ENCODE measurements at regions not wholly inside any gene's neighbourhood (a gene's known extent, or its start where the extent isn't known, plus 50 kb on each side); places are given as distances from the start of the nearest gene placed in this dataset.

DNA sequence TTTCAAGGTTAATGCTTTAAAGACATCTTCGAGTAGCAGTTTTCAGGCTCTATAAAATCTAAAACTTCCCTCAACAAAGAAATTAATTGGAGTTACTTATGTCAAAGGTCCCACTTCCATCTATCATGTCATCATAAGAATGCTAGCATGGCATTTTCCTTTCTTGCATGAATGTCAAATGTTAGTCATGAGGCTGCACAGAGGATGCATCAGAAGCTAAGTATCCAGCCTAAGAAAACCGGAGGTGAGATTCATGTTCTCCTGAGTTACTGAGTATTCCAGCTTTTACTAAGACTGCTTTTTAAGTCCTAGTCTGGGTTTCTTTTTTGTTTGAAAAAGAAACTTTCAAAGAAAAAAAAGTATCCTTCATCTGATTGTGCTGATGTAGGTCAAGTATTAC, 130.6 kb upstream of the CDH19 start:
- TF ChIP-seq, protein P1, sequence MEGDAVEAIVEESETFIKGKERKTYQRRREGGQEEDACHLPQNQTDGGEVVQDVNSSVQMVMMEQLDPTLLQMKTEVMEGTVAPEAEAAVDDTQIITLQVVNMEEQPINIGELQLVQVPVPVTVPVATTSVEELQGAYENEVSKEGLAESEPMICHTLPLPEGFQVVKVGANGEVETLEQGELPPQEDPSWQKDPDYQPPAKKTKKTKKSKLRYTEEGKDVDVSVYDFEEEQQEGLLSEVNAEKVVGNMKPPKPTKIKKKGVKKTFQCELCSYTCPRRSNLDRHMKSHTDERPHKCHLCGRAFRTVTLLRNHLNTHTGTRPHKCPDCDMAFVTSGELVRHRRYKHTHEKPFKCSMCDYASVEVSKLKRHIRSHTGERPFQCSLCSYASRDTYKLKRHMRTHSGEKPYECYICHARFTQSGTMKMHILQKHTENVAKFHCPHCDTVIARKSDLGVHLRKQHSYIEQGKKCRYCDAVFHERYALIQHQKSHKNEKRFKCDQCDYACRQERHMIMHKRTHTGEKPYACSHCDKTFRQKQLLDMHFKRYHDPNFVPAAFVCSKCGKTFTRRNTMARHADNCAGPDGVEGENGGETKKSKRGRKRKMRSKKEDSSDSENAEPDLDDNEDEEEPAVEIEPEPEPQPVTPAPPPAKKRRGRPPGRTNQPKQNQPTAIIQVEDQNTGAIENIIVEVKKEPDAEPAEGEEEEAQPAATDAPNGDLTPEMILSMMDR (IDR thresholded peaks at IDR 0.05; ENCODE audit: low read length): no peak
- no peak for TF ChIP-seq EZH2 (optimal IDR thresholded peaks at IDR 0.05; ENCODE audit: low read depth, low read length)
- TF ChIP-seq EZH2phosphoT487 (IDR thresholded peaks at IDR 0.05; ENCODE audit: low read length): no peak
